ENCODE measurements at regions not wholly inside any gene's neighbourhood (a gene's known extent, or its start where the extent isn't known, plus 50 kb on each side); places are given as distances from the start of the nearest gene placed in this dataset.
"Not testable (repeated sequence)": the region's sequence is repeated elsewhere in the genome, so short reads cannot be mapped to it uniquely, and the experiment has no call there.

DNA sequence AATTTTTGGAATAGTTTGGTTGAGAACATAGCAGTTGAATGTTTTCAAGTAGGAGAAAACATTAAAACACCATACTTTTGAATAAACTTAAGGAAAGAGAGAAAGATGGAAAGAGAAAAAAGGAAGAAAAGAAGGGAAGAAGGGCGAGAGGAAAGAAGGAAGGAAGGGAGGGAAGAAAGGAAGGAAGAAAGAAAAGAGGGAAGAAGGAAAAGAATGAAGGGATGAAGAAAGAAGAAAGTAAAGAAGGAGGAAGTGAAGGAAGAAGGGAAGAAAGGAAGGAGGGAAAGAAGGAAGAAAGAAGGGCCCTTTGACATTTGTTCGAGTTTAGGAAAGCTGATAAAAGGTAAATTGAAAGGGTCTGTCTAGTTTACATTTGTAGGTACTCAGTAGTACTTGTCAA lies 482.7 kb downstream of the SIPA1L2 start:
- no peak for DNase-seq

DNA sequence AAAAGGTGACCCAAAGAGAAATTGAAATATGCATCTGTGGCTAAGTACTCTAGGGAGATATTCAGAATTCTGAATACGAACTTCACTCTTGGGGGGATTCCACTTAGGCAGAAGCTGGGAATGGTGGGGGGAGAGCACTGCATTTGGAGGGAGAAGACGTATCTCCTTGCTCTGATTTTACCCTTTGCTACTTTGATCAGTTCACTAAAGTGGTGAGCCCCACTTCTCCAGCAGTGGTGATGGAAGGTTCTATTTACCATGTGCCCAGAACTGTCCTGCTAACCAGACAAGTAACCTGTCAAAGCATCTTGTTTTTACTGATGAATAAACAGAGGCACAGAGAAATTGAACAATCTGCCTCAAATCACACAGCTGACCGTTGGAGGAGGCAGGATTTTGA lies 483.4 kb downstream of the SIPA1L2 start:
- no peak for DNase-seq

DNA sequence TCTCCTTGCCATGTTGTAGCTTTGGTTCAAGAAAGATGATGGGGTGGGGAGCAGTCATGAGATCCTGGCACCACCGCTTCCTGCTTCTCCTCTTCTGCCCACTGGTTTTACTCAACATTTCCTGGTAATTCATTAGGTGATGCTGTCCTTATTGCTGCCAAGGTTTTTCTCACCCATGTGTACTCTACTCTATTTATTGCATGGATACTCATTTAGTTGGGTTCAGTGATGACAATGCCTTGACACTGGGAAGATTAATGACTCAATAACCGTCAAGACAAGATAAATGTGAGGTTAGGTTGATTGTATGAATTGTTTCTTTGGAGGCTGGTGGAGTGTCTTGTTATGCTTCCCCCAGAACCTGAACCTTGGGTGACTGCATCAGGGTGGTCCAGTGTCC lies 484.2 kb downstream of the SIPA1L2 start:
- no peak for DNase-seq

DNA sequence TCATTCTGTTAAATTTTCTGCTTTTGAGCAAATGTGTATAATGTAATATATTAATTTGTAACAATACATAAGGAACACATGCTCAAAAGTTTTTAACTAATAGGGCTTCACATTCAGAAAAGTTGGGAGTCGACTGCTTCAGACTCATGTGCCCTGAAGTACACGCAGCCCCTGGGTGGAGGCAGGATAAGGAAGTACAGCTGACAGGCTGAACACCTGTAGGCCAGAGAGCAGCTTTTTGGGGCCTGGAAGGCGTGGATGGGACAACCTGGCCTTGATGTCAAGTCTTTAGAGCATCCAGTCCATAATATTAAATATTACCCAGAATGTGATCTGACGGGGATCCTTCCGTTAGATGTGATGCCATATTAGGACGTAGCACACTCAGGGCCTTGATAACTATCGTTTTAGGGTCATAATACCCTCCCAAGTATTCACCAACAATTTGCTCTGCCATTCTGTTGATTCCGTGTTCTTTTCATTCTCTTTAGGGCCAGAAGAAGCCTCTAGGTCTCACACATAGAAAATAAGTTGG lies 485.2 kb downstream of the SIPA1L2 start:
- no peak for DNase-seq

DNA sequence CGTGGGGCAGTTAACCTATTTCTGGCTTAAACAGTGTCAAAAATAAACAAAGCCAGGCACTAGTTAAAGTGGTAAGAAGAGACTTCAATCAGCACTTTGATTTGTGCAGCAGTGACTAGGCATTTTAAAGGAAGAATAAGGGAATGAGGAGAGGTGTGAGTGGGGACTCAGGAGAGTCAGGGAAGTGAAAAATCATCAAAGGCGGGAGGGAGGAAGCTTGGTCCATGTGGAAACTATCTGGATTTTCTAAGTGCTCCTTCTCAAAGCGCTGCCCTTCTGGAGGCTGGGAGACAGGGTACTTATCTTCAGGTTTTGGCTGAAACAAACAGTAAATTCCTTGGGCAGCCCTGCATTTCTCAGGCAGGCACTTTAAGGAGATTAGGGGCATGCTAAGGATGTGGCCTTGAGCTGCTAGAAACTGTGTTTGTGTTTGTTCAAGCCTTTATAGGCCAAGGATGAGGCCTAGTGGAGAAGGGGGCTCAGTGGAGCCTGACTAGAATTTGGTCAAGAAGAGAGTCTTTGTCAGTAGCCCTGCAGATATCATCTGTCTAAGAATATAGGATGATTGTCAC lies 486.5 kb downstream of the SIPA1L2 start:
- no peak for DNase-seq

DNA sequence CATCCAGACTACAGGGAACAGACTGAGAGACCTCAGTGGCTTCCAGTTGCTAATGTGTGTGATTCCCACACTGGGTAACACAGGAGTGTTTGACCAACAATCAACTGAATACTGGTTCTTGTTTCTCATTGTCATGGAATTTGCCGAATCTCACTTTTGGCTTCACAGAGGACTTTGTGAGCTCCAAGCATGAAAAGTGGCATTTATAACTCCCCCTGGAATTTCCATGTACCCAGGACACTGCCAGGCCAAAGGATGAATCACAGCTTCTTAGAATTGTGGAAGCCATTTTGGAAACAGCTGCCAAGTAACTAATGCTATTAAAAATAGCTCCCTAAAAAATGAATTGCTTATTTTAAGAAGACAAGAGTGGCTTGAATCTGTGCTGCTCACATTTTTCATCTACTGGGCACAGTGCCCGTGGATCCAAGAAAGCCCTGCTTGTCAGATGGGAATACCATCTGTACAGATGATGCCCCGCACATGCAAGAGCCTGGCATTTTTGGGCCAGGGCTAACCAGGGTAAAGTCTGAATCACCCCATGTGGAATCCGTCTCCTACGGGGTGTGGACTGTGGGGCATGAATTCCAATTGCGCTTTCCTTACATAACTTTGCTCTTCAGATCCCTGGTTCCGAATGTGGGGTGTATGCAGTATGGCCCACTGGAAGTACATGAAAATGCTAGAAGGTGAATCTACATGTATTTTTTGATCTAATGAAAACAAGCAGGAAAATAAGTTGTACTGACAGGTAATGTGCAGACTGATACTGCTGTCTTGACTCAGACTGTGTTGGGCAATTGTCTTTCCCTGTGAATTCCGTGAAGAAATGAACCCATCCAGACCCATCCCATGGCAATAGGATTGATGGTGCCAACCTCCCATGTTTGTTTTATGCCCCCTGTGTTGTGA lies 487.3 kb downstream of the SIPA1L2 start:
- DNase-seq = no peak

DNA sequence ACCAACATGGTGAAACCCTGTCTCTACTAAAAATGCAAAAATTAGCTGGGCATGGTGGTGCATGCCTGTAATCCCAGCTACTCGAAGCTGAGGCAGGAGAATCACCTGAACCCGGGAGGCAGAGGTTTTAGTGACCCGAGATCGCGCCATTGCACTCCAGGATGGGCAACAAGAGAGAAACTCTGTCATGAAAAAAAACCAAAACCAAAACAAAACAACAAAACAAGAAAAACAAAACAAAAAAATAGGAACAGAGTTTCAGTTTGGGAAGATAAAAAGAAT lies 488.8 kb downstream of the SIPA1L2 start:
- DNase-seq = not testable (repeated sequence)

DNA sequence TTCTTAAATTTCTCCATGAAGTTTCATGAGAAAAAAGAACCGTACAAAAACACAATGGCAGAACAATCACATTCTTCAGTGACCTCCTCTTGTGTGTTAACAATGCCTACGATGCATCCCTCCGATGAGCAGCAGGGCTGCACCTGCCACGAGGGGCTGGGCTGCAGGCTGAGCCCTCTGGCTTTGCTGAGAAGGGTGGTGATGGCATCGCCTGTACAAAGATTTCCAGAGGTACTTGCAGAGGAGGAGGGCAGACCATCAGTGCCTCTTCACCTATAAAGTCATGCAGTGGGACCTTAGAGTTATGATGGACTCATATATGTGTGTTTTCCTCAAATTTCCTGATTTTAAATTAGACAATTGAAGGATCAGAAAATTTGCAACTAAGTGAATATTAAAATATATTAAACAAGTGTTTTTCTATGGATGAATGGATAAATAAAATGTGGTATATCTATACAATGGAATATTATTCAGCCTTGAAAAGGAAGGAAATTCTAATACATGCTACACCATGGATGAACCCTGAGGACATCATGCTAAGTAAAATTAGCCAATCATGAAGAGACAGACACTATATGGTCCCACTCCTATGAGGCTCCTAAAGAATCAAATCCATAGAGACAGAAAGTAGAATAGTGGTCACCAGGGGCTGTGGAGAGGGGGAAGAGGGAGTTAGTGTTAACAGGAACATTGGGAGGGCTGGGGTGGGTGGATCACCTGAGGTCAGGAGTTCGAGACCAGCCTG lies 489.3 kb downstream of the SIPA1L2 start:
- DNase-seq = no peak

DNA sequence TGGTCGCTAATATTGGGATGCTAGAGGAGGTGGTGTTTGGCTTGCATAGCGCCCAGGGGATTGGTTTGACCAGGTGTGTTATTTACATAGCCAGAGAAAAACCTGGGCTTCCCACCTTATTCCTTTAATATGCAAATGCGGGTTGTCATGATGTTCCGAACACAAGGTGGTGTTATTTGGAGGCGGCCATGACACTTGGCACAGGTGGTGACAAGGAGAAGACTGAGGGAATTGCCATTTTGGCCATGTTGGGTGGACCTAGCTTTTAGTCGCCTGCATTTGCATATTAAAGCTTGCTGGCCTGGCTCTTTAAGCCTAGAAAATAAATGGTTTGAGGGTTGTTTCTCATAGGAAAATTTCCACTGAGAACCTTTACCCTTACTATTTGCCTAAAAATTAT lies 490.5 kb downstream of the SIPA1L2 start:
- DNase-seq = no peak

DNA sequence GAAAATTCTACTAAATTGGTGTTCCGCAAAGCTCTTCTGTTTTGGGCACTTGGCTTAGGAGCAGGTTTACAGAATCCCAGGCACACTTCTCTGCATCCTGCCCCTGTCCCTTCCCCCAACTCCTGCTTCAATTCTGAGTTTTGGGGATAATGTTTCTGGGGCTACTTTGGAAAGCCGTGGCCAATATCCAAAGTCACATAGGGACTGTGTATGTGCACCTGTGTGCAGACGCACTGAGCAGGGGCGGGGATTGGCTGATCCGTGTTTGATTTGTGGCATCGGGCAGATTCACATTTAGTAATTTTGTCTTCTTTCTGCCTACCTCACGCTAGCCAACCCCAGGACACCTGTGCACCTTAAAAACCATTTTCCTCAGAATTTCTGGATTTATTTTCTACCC lies 491.9 kb downstream of the SIPA1L2 start:
- no peak for DNase-seq

DNA sequence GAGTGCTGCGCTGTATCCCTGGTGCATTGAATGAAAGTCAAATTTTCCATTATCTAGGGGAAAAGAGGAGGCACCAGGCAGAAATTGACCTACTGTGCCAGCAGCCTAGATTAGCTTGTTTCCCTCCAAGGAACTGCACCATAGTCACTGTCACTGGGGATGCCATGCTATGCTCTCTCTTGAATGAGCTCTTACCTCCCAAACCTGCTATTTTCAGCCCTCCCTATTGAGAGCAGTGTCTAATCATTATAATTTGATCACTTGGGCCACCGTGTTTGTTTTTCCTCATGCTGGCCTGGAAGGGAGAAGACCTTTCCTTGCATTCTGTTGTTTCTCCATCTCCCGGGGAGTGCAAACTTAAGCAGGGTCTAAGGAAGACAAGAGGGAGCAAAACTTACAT lies 492.9 kb downstream of the SIPA1L2 start:
- no peak for DNase-seq

DNA sequence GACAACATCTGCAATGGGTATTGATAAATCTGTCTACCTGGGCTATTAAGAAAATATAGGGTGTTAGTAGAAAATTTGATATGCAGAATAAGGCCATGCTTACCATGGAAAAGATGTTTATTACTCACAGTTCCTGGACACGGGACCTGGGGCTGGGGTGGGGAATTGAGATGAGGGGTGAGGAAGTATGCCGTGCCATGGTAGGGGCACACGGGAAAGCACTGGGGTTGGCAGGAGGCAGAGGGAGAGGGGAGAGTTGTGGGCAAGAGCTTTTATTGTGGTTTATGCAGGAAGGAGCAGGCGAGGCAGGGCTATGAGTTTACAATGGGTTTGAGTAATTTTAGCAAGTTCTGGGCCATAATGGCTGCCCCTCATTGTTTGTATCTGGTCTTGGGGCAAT lies 493.8 kb downstream of the SIPA1L2 start:
- DNase-seq = no peak

DNA sequence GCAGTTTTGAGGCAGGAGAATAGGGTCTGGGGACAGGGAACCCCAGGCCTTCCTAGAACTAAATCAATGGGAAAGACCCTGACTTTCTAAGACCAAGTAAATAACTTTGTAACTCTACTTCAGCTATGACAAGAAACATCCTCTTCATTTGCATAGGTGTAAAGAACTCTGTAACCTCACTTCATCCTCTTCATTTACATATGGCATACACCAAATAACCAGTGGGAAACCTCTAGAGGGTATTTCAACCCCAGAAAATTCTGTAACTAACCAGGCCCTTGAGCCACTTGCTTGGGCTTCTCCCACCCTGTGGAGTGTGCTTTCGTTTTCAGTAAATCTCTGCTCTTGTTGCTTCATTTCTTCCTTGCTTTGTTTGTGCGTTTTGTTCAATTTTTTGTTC lies 495.6 kb downstream of the SIPA1L2 start:
- no peak for DNase-seq

DNA sequence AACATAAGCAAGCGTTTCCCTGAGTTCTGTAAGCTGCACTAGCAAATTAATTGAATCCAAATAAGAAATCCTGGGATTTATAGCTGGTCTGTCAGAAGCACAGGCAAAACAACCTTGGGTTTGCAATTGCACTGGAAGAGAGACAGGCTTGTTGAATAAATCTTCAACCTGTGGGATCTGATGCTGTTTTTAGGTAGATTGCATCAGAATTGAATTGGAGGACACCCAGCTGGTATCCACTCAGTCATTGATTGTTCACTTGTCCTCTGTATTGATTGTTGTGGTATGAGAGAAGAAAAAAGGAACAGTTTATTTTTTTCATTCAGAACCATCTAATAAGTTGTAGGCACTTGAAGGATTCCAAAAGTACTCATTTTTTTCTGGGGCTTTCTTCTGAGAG lies 497.4 kb downstream of the SIPA1L2 start:
- no peak for DNase-seq

DNA sequence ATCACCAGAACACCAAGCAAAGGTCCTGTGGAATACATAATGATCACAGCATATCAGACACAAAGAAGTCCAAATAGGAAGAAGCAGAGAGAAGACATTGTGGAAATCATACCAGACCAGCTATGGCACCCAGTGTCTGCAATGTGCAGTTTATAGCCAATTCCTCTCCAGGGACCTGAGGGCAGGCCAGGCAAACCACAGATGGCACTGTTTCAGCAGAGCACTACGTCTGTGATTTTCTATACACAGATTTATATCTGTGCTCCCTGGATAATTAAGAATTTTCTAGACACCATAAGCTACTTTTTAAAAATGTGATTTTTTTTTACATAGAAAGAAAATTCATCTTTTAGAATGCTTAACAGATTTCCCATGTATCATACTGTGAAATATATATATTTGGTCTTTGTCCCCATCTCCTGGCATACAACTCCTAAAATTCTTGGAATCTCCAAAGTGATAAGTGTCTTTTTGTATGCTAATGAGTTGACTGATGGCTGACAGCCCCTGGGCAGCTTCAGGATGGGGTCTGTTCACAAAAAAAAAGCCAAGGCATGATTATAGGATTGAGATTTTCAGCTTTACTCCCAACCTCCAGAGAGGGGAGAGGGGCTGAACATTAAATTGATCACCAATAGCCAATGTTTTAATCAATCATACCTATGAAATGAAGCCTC lies 498.1 kb downstream of the SIPA1L2 start:
- no peak for DNase-seq

DNA sequence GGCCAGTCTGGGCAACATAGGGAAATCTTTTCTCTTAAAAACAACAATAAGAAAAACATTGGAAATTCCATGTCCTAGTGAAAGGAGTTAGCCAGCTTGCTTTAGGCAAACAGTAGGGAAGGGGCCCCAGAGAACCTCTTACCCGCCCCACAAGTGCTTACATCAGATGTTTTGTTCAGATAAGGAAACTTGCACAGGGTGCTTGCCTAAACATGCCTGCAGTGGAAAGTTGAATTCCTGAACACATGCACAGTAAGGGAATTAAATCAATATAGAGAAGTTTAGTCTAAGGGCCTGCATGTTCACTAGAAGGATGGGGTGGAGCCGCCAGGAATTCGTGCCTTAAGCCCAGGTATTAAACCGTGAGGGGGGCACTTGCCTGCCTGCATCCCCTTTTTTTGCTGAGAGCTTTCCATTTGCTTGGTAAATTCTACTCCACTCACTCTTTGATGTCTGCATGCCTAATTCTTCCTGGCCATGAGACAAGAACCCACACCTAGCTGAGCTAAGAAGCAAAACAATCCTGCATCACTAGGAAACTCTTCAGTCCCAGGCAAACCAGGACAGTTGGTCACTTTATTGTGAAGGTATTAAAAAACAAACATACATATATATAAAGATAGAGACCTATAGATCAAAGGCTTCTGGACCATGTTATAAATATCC lies 499.0 kb downstream of the SIPA1L2 start:
- DNase-seq = no peak

DNA sequence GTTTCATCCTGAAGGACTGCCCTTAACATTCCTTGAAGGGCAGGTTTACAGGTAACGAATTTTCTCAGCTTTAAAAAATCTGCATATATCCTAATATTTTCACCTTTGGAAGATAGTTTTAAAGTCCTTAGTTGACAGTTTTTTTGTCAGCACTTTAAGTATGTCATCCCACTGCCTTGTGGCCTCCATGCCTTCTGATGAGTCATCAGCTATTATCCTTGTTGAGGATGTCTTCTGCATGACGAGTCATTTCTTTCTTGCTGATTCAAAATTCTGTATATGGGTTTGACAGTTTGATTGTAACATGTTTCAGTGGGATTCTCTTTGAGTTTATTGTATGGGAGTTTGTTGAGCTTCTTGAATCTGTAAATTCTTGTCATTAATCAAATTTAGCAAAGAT lies 500.6 kb downstream of the DISC1 start:
- no peak for DNase-seq

DNA sequence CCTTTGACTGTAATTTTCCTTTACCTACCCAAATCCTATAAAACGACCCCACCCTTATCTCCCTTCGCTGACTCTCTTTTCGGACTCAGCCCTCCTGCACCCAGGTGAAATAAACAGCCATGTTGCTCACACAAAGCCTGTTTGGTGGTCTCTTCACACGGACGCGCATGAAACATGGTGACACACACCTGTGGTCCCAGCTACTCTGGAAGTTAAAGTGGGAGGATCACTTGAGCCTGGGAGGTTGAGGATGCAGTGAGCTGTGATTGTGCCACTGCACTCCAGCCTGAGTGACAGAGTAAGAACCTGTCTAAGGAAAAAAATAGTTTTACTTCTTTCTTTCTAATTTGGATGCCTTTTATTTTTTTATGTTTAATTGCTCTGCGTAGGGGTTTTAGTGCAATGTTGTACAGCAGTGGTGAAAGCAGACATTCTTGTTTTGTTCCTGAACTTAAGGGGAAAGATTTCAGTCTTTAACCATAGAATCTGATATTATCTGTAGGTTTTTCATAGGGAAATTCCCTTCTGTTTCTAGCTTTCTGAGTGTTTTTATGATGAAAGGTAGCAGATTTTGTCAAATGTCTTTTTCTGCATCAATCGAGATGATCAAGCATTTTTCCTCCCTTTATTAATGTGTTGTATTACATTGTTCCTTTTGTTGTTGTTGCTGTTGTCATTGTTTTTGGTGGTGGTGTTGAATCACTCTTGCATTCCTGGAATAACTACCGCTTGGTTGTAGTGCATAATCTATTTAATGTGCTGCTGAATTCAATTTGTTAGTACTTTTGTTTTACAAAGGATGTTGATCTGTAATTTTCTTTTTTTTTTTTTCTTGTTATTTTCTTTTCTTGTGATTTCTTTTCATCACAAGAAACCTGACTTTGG lies 497.4 kb downstream of the DISC1 start:
- no peak for DNase-seq

DNA sequence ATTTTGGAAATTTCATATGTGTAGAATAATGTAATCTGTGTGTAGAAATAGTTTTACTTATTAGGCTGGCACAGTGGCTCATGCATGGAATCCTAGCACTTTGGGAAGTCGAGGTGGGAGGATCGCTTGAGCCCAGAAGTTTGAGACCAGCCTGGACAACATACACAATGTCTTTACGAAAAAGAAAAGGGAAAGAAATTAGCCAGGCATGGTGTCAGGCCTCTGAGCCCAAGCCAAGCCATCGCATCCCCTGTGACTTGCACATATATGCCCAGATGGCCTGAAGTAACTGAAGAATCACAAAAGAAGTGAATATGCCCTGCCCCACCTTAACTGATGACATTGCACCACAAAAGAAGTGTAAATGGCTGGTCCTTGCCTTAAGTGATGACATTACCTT lies 491.3 kb downstream of the DISC1 start:
- DNase-seq = not testable (repeated sequence)

DNA sequence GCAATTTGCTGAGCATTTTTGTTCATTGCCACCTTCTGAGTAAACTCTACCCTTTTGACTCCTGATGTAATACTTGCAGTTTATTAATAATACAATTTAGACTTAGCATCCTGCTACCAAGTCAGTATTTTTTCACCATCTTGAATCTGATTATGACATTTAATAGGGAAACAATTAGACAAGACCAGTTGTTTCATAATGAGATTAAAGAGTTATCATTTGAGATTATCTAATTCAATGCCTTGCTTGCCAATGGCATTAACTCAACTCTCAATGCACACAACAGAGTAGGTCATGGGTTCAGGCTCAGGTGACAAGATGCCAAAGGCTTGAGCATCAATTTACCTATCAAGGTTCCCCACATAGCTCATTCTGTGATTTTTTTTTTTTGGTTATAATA lies 488.4 kb downstream of the DISC1 start:
- no peak for DNase-seq

DNA sequence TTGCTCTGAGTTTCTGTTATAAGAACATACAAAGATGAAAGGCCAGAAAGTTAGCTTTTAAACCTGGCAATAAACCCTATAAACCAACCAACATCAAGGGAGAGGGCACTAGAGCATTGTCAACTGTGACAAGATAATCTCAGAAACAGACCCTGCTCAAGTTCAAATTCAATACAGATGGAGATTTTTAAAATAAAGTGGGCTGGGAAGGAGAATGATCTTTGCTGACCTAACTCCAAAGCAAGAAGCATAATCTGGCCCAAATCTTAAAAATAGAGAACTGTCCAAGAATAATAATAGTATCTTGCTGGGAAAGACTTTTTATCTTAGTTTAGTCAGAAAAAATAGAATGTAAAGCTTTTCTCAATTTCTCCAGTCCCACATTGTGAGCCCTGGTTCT lies 485.5 kb downstream of the DISC1 start:
- DNase-seq = no peak

DNA sequence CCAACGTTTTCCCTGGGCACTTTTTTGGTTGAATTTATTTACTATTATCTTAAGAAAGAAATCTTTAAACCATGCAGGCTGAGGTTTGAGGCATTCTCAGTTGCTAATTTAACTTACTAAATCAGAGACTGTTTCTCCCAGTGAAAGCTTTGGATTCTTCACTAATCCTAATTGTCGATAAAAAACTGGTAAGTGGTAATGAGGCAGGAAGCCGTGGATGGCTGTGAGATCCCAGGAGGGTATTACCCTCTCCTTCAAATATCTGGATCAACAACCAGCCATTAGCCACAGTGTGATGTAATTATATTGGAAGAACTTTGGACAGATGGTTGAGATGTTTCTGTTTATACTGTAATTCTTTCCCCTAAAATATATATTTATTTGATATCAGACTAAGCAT lies 485.0 kb downstream of the DISC1 start:
- no peak for DNase-seq
